Esophagus muscularis mucosa (tissue), 4 donors: ENCODE measurements at regions not wholly inside any gene's neighbourhood (a gene's known extent, or its start where the extent isn't known, plus 50 kb on each side); places are given as distances from the start of the nearest gene placed in this dataset.

Source experiments
- DNase-seq: peaks from one replicate; pipeline ENCODE4 v3.0.0-alpha.2; 2017; ENCODE audit errors: extremely low spot score
- H3K27ac ChIP-seq, 4 donors: fragments of 200-600 bp; sonication (generic); replicated peaks in 1 of 4; 1 replicate in 3 of 4; 2 replicates in 1 of 4; pipeline ENCODE4 v1.5.1; 2016 to 2019; ENCODE audit warnings: mild to moderate bottlenecking in 1 of 4
- H3K27me3 ChIP-seq, 4 donors: fragments of 200-600 bp; sonication (generic); one replicate each; pipeline versions ENCODE4 v1.5.1 to v1.6.0; 2016 to 2019
- H3K36me3 ChIP-seq, 4 donors: fragments of 200-600 bp; sonication (generic); one replicate each; pipeline ENCODE4 v1.5.1; 2016 to 2019
- H3K4me1 ChIP-seq, 4 donors: fragments of 200-600 bp; sonication (generic); one replicate each; pipeline ENCODE4 v1.5.1; 2016 to 2019
- H3K4me3 ChIP-seq, 4 donors: fragments of 200-600 bp; sonication (generic); 1 replicate in 2 of 4; 2 replicates in 2 of 4; pipeline ENCODE4 v1.5.1; 2016 to 2019; ENCODE audit warnings: mild to moderate bottlenecking in 4 of 4, moderate library complexity in 1 of 4
- H3K9me3 ChIP-seq, 4 donors: fragments of 200-600 bp; sonication (generic); 1 replicate in 3 of 4; 2 replicates in 1 of 4; pipeline ENCODE4 v1.5.1; 2016 to 2019
- CTCF ChIP-seq, 3 experiments: fragments of 200-600 bp in 2 of 3; fragments of 450-650 bp in 1 of 3; sonication (generic) in 2 of 3; IDR thresholded peaks; one replicate each; pipeline ENCODE4 v1.5.1; 2017 to 2019; ENCODE audit warnings: antibody characterized with exemption in 3 of 3, mild to moderate bottlenecking in 2 of 3, moderate library complexity in 1 of 3
- EP300 ChIP-seq: sonication (generic); formaldehyde crosslinking; IDR thresholded peaks from one replicate; pipeline ENCODE4 v1.6.1; 2017; ENCODE audit warnings: antibody characterized with exemption
- POLR2A ChIP-seq: fragments of 450-650 bp; IDR thresholded peaks from one replicate; pipeline ENCODE4 v1.6.1; 2017; ENCODE audit warnings: antibody characterized with exemption, moderate library complexity, mild to moderate bottlenecking, low read depth
- POLR2AphosphoS5 ChIP-seq, 2 donors: sonication (generic); formaldehyde crosslinking; IDR thresholded peaks; one replicate each; pipeline ENCODE4 v1.6.1; 2017; ENCODE audit warnings: antibody characterized with exemption in 2 of 2
- WGBS: methylation state at CpG from one replicate; pipeline ENCODE4 v1.1.5; 2018; 5-methylcytosine and 5-hydroxymethylcytosine counted together
- intact Hi-C: fragments of 100-400 bp; cut with DNase I; formaldehyde crosslinking; loops from one replicate; pipeline ENCODE4 v1.15.1; 2023

- Histone ChIP-seq H3K27ac (no peak overlapping the region), H3K4me1 (no peaks in the 10 kb centered on the region), H3K9me3 (no peaks in the 10 kb centered on the region), H3K36me3 (no peaks in the 10 kb centered on the region), H3K27me3 (no peaks in the 10 kb centered on the region), H3K4me3 (no peak overlapping the region)
- no peak for DNase-seq
- 44% methylated on average over 1 of the region's 1 CpG for WGBS
- intact Hi-C loops, result no loop called here
- TF ChIP-seq POLR2AphosphoS5 (IDR thresholded peaks at IDR 0.05) (no peak), CTCF (IDR thresholded peaks at IDR 0.05) (no peak), EP300 (no peak), POLR2A (no peak)
Observed at GRCh38 chr3:26049951-26050350, 260.1 kb downstream of the OXSM start.

GRCh38 chr3:26050776-26051175, 260.9 kb downstream of the OXSM start:
- Histone ChIP-seq H3K4me3 (no peak overlapping the region), H3K36me3 (no peaks in the 10 kb centered on the region), H3K27ac (no peak overlapping the region), H3K27me3 (no peaks in the 10 kb centered on the region), H3K4me1 (no peaks in the 10 kb centered on the region), H3K9me3 (no peaks in the 10 kb centered on the region)
- intact Hi-C loops, result no loop called here
- no peak for TF ChIP-seq EP300
- DNase-seq, result no peak
- 92% methylated on average over 1 of the region's 1 CpG for WGBS

- no peak for DNase-seq
- H3K4me3 ChIP-seq, result no peak overlapping the region
- H3K27ac ChIP-seq, result peak overlapping the region; percentile 65 to 80 (median 73)
- intact Hi-C loops, result no loop called here
- 28% methylated on average over 4 of the region's 4 CpGs for WGBS
- no peaks in the 10 kb centered on the region for H3K27me3 ChIP-seq
- TF ChIP-seq POLR2A, result no peak
- peak in 1 of 2 donors; percentile 17 for TF ChIP-seq POLR2AphosphoS5 (IDR thresholded peaks at IDR 0.05)
- TF ChIP-seq EP300, result peak; percentile 13
- peaks cover 0 to 25% (median 17%) of the 10 kb centered on the region in 4 donors for H3K4me1 ChIP-seq
- H3K9me3 ChIP-seq, result peaks cover 0 to 10% (median 3%) of the 10 kb centered on the region in 4 donors
- H3K36me3 ChIP-seq, result no peaks in the 10 kb centered on the region
Observed at GRCh38 chr3:26058901-26059321, 269.0 kb downstream of the OXSM start.

GRCh38 chr3:26061947-26062346, 272.1 kb downstream of the OXSM start:
- Histone ChIP-seq H3K4me3 (no peak overlapping the region), H3K27me3 (no peaks in the 10 kb centered on the region), H3K27ac (no peak overlapping the region), H3K4me1 (peaks cover 3 to 37% (median 28%) of the 10 kb centered on the region in 4 donors), H3K9me3 (peaks cover 0 to 10% (median 3%) of the 10 kb centered on the region in 4 donors), H3K36me3 (no peaks in the 10 kb centered on the region)
- intact Hi-C loops, result no loop called here
- TF ChIP-seq POLR2AphosphoS5 (IDR thresholded peaks at IDR 0.05), result no peak
- TF ChIP-seq POLR2A, result no peak
- TF ChIP-seq CTCF (IDR thresholded peaks at IDR 0.05), result no peak
- no peak for TF ChIP-seq EP300
- no peak for DNase-seq

GRCh38 chr3:26064297-26064696, 274.4 kb downstream of the OXSM start:
- Histone ChIP-seq H3K9me3 (peaks cover 0 to 10% (median 3%) of the 10 kb centered on the region in 4 donors), H3K27ac (no peak overlapping the region), H3K4me3 (no peak overlapping the region), H3K36me3 (no peaks in the 10 kb centered on the region), H3K27me3 (no peaks in the 10 kb centered on the region), H3K4me1 (peaks cover 7 to 45% (median 36%) of the 10 kb centered on the region in 4 donors)
- TF ChIP-seq POLR2AphosphoS5 (IDR thresholded peaks at IDR 0.05) (no peak), EP300 (no peak), CTCF (IDR thresholded peaks at IDR 0.05) (no peak), POLR2A (no peak)
- DNase-seq, result no peak
- WGBS, result 88% methylated on average over 1 of the region's 1 CpG
- intact Hi-C loops, result no loop called here

GRCh38 chr3:26068890-26069289, 279.0 kb downstream of the OXSM start:
- intact Hi-C loops, result no loop called here
- Histone ChIP-seq H3K9me3 (no peaks in the 10 kb centered on the region), H3K36me3 (no peaks in the 10 kb centered on the region), H3K27ac (peak overlapping the region; percentile 66 to 77 (median 76)), H3K4me3 (no peak overlapping the region), H3K27me3 (no peaks in the 10 kb centered on the region), H3K4me1 (peaks cover 16 to 54% (median 48%) of the 10 kb centered on the region in 4 donors)
- 64% methylated on average over 4 of the region's 4 CpGs for WGBS
- TF ChIP-seq CTCF (IDR thresholded peaks at IDR 0.05) (no peak), POLR2A (no peak), EP300 (peak; percentile 87), POLR2AphosphoS5 (IDR thresholded peaks at IDR 0.05) (peak; percentile 67 to 85)
- DNase-seq, result no peak
